HG02852 (cell line): ENCODE measurements at regions not wholly inside any gene's neighbourhood (a gene's known extent, or its start where the extent isn't known, plus 50 kb on each side); places are given as distances from the start of the nearest gene placed in this dataset.
"Not testable (repeated sequence)": the region's sequence is repeated elsewhere in the genome, so short reads cannot be mapped to it uniquely, and the experiment has no call there.

ENCODE experiments used
- ATAC-seq: cut with Tn5 transposase; IDR thresholded peaks from one replicate; pipeline ENCODE4 v1.9.1; 2021; ENCODE audit warnings: mild to moderate bottlenecking, moderate library complexity; ENCODE audit not compliant: unreplicated experiment

DNA sequence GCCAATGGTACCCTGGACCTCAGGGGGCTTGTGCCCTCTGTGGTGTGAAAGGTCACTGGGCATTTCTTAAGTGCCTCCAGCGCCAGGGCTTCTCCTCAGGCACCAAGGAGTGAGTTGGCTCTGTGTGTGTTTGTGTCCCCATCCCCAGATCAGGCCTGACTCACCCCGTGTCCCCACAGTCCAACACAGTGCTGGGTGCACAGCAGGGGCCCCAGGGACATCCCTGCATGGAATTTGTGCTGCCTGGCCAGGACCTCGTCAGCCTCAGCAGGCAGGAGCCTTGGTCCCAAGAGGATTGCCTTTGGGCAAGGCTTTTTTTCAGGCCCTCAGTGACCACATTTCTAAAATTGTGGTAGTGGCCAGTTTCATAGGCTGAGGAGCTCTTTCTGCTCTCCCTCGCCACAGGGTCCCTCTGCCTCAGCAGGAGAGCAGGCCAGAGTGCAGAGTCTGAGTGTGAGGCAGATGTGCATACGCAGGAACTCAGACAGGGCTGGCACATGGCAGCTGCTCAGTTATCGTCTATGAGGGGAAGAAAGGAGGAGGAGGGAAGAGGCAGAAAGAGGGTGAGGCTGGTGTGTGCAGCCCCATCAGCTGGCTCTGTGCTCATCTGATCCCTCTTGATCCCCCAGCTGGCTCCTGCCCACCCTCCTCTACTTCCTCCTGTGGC lies 215.6 kb downstream of the RPLP1 start:
- no peak for ATAC-seq

- no peak for ATAC-seq
Measured at GRCh38 chr15:69668963-69669362, 216.3 kb downstream of the RPLP1 start.

DNA sequence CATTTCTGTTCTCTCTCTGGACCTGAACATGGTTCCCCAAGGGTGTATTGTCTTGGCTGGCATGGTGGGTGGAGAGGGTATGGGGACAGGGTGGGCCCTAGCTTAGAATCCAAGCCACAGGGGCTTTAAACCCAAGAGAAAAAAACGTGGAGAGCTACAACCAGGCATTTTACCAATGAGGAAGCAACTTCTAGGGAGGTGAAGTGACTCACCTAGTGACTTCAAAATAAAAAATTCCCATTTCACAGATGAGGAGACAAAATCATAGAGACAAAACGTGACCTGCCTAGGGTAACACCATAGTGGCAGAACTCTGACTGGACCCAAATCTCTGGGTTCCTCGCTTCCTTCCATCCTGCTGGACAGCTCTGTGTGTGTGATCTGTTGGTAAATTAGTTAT lies 216.8 kb downstream of the RPLP1 start:
- ATAC-seq: no peak

DNA sequence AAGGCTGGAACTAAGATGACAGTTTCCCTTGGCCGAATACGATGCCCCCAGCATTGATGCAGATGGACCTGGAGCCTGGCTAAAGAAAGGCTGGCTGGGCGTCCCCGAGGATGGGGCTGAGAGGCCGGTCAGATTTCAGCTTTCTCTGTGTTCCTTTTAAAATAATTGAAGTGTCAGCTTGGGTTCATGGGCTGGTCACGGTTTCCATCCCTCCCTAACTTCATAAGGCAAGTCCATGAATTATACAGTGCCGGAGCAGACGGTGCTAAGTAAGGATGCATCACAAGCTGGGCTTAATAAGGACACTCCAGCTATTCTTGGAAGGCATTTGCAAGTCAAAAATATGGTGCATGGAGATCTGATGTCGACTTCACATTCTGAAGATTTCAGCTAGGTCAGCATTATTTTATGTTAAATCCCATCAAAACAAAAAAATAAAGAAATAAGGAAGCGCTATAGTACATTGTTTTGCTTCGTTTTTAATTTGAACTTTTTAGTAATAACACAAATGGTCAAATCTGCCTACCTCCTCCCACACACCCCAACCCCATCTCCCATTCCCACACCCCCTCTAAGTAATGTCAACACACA lies 220.8 kb downstream of the RPLP1 start:
- no peak for ATAC-seq

GRCh38 chr15:69675731-69676130 lies 223.1 kb downstream of the RPLP1 start:
- no peak for ATAC-seq

GRCh38 chr15:69677403-69677802 lies 224.8 kb downstream of the RPLP1 start:
- peak; percentile 46 for ATAC-seq

- peak; percentile 90 for ATAC-seq
Measured at GRCh38 chr15:69679623-69680228, 227.1 kb downstream of the RPLP1 start.

DNA sequence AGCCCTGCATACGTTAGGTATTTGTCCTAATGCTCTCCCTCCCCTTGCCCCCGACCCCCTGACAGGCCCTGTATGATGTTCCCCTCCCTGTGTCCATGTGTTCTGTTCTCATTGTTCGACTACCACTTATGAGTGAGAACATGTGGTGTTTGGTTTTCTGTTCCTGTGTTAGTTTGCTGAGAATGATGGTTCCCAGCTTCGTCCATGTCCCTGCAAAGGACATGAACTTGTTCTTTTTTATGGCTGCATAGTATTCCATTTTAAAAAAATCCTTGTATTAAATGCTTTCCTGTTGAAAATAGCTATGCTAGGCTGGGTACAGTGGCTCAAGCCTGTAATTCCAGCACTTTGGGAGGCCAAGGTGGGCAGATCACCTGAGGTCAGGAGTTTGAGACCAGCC lies 232.2 kb downstream of the RPLP1 start:
- not testable (repeated sequence) for ATAC-seq

DNA sequence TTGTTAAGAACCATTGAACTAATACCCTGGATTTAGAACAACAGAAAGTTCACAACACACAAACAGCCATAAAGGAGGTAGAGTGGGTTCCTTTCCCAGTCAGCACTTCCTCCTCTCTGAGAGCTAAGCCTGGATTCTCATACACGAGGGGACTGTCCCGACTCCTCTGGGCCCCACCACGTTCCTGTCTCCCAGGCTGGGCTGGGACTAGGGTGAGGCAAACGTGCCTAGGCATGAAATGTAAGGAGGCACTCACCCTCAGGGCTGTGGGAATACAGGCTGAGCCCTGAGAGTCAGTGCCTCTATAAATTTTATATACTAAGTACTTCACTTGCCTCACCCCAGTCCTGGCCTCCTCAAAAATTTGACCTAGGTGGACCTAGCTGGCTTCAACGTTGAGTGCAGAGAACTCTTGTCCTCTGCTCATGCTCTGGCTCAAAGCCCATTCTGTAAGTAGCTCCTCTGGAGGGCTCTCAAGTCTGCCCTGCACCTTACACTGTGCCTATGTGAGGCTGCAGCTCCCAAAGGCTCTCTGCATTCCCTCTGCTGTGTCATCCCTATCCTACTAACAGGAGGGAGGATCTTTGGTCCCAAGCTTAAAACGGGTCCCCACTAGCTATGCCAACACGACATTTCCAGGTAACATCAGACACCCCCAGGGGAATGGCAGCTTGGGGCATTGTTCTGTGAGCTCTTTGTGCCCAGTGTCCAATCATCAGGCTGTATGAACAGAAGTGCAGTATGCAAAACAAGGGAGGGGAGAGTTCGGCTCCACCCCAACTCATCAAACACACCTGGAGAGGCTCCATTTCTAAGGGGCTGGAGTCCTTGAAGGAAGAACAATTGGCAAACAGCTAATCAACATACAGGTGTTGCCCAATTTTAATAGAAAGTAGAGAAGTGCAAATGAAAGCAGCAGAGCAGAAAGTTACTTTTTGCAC lies 233.2 kb downstream of the RPLP1 start:
- no peak for ATAC-seq

- ATAC-seq: no peak
Measured at GRCh38 chr15:69686626-69687025, 234.0 kb downstream of the RPLP1 start.

GRCh38 chr15:69689133-69689532 lies 236.5 kb downstream of the RPLP1 start:
- no peak for ATAC-seq

GRCh38 chr15:69691307-69692015 lies 238.8 kb downstream of the RPLP1 start:
- ATAC-seq: no peak

GRCh38 chr15:69692342-69692741 lies 239.7 kb downstream of the RPLP1 start:
- ATAC-seq: no peak

- ATAC-seq: no peak
Measured at GRCh38 chr15:69693059-69693458, 240.4 kb downstream of the RPLP1 start.

DNA sequence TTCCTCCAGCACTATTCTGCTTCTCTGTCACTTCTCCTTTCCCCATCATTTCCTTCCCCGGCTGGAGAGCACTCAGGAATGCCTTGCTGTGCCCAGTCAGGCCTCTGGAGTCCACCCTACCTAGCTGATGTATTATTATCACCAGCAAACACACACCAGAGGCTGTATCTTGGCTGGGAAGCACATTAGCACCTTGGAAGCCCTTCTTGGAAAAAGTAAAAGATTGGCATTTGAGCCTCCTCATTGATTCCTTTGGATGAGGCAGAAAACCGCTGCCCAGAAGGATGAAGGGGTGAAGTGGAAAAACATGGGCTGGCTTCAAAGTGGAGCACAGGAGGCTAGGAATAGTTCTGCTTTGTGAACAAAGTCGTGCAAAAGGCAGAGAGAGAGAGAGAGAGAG lies 244.3 kb downstream of the RPLP1 start:
- ATAC-seq: no peak

GRCh38 chr15:69697916-69698315 lies 245.3 kb downstream of the RPLP1 start:
- ATAC-seq: no peak

- no peak for ATAC-seq
Measured at GRCh38 chr15:69699096-69699495, 246.5 kb downstream of the RPLP1 start.

- no peak for ATAC-seq
Measured at GRCh38 chr15:69700380-69700779, 247.8 kb downstream of the RPLP1 start.

- no peak for ATAC-seq
Measured at GRCh38 chr15:69701198-69701597, 248.6 kb downstream of the RPLP1 start.

- no peak for ATAC-seq
Measured at GRCh38 chr15:69703532-69704187, 251.0 kb downstream of the RPLP1 start.
